ENCODE measurements at regions not wholly inside any gene's neighbourhood (a gene's known extent, or its start where the extent isn't known, plus 50 kb on each side); places are given as distances from the start of the nearest gene placed in this dataset.
"Not testable (repeated sequence)": the region's sequence is repeated elsewhere in the genome, so short reads cannot be mapped to it uniquely, and the experiment has no call there.

GRCh38 chr3:70729845-70730244, 417.4 kb upstream of the MDFIC2 start:
- no peak for TF ChIP-seq POLR2AphosphoS5 (IDR thresholded peaks at IDR 0.05; ENCODE audit: low read depth, low read length)
- no peak for TF ChIP-seq TAF1 (IDR thresholded peaks at IDR 0.05; ENCODE audit: borderline replicate concordance, low read depth, low read length)
- DNase-seq (ENCODE audit: insufficient read length) (no peak), FAIRE-seq (no peak)

GRCh38 chr3:70728311-70728710, 415.9 kb upstream of the MDFIC2 start:
- TF ChIP-seq POLR2AphosphoS5 (IDR thresholded peaks at IDR 0.05; ENCODE audit: low read depth, low read length), result no peak
- TF ChIP-seq TAF1 (IDR thresholded peaks at IDR 0.05; ENCODE audit: borderline replicate concordance, low read depth, low read length), result no peak
- TF ChIP-seq POLR2A (IDR thresholded peaks at IDR 0.05; ENCODE audit: low read depth, low read length), result no peak
- FAIRE-seq (no peak), DNase-seq (ENCODE audit: insufficient read length) (no peak)

GRCh38 chr3:70726961-70727360, 414.5 kb upstream of the MDFIC2 start:
- no peak for TF ChIP-seq POLR2A (IDR thresholded peaks at IDR 0.05; ENCODE audit: low read depth, low read length)
- no peak for TF ChIP-seq TAF1 (IDR thresholded peaks at IDR 0.05; ENCODE audit: borderline replicate concordance, low read depth, low read length)
- no peak for TF ChIP-seq POLR2AphosphoS5 (IDR thresholded peaks at IDR 0.05; ENCODE audit: low read depth, low read length)
- FAIRE-seq (no peak), DNase-seq (ENCODE audit: insufficient read length) (no peak)

- DNase-seq (ENCODE audit: insufficient read length), result no peak
- no peak for FAIRE-seq
- no peak for TF ChIP-seq POLR2AphosphoS5 (IDR thresholded peaks at IDR 0.05; ENCODE audit: low read depth, low read length)
- no peak for TF ChIP-seq POLR2A (IDR thresholded peaks at IDR 0.05; ENCODE audit: low read depth, low read length)
- TF ChIP-seq TAF1 (IDR thresholded peaks at IDR 0.05; ENCODE audit: borderline replicate concordance, low read depth, low read length), result no peak
Observed at GRCh38 chr3:70726096-70726938, 413.9 kb upstream of the MDFIC2 start.

- TF ChIP-seq TAF1 (IDR thresholded peaks at IDR 0.05; ENCODE audit: borderline replicate concordance, low read depth, low read length) (no peak), POLR2A (IDR thresholded peaks at IDR 0.05; ENCODE audit: low read depth, low read length) (no peak), POLR2AphosphoS5 (IDR thresholded peaks at IDR 0.05; ENCODE audit: low read depth, low read length) (no peak)
- FAIRE-seq, result no peak
- DNase-seq (ENCODE audit: insufficient read length), result no peak
Observed at GRCh38 chr3:70722018-70722417, 409.6 kb upstream of the MDFIC2 start.

- no peak for DNase-seq (ENCODE audit: insufficient read length)
- FAIRE-seq, result no peak
- TF ChIP-seq POLR2AphosphoS5 (IDR thresholded peaks at IDR 0.05; ENCODE audit: low read depth, low read length) (no peak), TAF1 (IDR thresholded peaks at IDR 0.05; ENCODE audit: borderline replicate concordance, low read depth, low read length) (no peak), POLR2A (IDR thresholded peaks at IDR 0.05; ENCODE audit: low read depth, low read length) (no peak)
Observed at GRCh38 chr3:70716832-70717231, 404.4 kb upstream of the MDFIC2 start.

- TF ChIP-seq POLR2A (IDR thresholded peaks at IDR 0.05; ENCODE audit: low read depth, low read length), result no peak
- no peak for TF ChIP-seq POLR2AphosphoS5 (IDR thresholded peaks at IDR 0.05; ENCODE audit: low read depth, low read length)
- no peak for TF ChIP-seq TAF1 (IDR thresholded peaks at IDR 0.05; ENCODE audit: borderline replicate concordance, low read depth, low read length)
Observed at GRCh38 chr3:70712449-70713082, 400.1 kb upstream of the MDFIC2 start.

GRCh38 chr3:70703305-70704102, 391.1 kb upstream of the MDFIC2 start:
- FAIRE-seq, result no peak
- DNase-seq (ENCODE audit: insufficient read length), result no peak
- TF ChIP-seq POLR2AphosphoS5 (IDR thresholded peaks at IDR 0.05; ENCODE audit: low read depth, low read length), result no peak
- no peak for TF ChIP-seq POLR2A (IDR thresholded peaks at IDR 0.05; ENCODE audit: low read depth, low read length)
- no peak for TF ChIP-seq TAF1 (IDR thresholded peaks at IDR 0.05; ENCODE audit: borderline replicate concordance, low read depth, low read length)

More at GRCh38 chr3:70712449-70713082, 400.1 kb upstream of the MDFIC2 start:
- DNase-seq (ENCODE audit: insufficient read length) (no peak), FAIRE-seq (no peak)

- FAIRE-seq (no peak), DNase-seq (ENCODE audit: insufficient read length) (no peak)
- TF ChIP-seq POLR2AphosphoS5 (IDR thresholded peaks at IDR 0.05; ENCODE audit: low read depth, low read length) (no peak), TAF1 (IDR thresholded peaks at IDR 0.05; ENCODE audit: borderline replicate concordance, low read depth, low read length) (no peak), POLR2A (IDR thresholded peaks at IDR 0.05; ENCODE audit: low read depth, low read length) (no peak)
Observed at GRCh38 chr3:70702132-70702531, 389.7 kb upstream of the MDFIC2 start.

- DNase-seq (ENCODE audit: insufficient read length) (no peak), FAIRE-seq (no peak)
- no peak for TF ChIP-seq POLR2AphosphoS5 (IDR thresholded peaks at IDR 0.05; ENCODE audit: low read depth, low read length)
- no peak for TF ChIP-seq POLR2A (IDR thresholded peaks at IDR 0.05; ENCODE audit: low read depth, low read length)
- TF ChIP-seq TAF1 (IDR thresholded peaks at IDR 0.05; ENCODE audit: borderline replicate concordance, low read depth, low read length), result no peak
Observed at GRCh38 chr3:70684701-70685100, 372.3 kb upstream of the MDFIC2 start.

- FAIRE-seq, result not testable (repeated sequence)
Observed at GRCh38 chr3:70675810-70676209, 363.4 kb upstream of the MDFIC2 start.

More at GRCh38 chr3:70675810-70676209, 363.4 kb upstream of the MDFIC2 start:
- not testable (repeated sequence) for DNase-seq (ENCODE audit: insufficient read length)
